Epithelial cell of proximal tubule (primary cell): ENCODE measurements at regions not wholly inside any gene's neighbourhood (a gene's known extent, or its start where the extent isn't known, plus 50 kb on each side); places are given as distances from the start of the nearest gene placed in this dataset.

ENCODE experiments used
- DNase-seq: peaks from one replicate; pipeline ENCODE4 v3.0.0-alpha.2; 2011; ENCODE audit warnings: low read depth
- H3K4me3 ChIP-seq: 2 replicates; pipeline ENCODE4 v1.5.1; 2011; ENCODE audit warnings: low read depth, mild to moderate bottlenecking, low read length
- CTCF ChIP-seq: conservative IDR thresholded peaks from 2 replicates; pipeline ENCODE4 v1.5.1; 2012; ENCODE audit warnings: low read depth, mild to moderate bottlenecking, low read length

- peak; percentile 29 for DNase-seq
- no peak overlapping the region for H3K4me3 ChIP-seq
- no peak for TF ChIP-seq CTCF
Measured at GRCh38 chr10:107616463-107617410, 452.2 kb upstream of the SORCS1 start.

DNA sequence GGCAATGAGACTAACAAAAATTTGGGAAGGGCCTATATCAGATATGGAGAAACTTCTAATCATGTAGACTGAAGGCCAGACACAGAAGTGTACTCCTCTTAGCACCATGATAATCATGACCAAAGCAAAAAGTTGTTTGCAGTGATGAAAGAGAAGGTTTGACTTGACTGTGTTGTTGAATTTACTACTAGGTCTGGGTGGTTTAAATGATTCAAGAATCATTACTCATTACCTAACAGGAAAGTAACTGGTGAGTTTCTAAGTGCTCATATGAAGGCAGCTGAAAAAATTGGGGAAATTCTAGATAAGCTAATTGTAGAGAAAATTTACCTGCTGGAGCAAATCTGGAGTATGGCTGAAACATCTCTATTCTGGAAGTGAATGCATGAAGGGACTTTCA, 451.5 kb upstream of the SORCS1 start:
- no peak for DNase-seq
- H3K4me3 ChIP-seq, result no peak overlapping the region
- TF ChIP-seq CTCF, result no peak

DNA sequence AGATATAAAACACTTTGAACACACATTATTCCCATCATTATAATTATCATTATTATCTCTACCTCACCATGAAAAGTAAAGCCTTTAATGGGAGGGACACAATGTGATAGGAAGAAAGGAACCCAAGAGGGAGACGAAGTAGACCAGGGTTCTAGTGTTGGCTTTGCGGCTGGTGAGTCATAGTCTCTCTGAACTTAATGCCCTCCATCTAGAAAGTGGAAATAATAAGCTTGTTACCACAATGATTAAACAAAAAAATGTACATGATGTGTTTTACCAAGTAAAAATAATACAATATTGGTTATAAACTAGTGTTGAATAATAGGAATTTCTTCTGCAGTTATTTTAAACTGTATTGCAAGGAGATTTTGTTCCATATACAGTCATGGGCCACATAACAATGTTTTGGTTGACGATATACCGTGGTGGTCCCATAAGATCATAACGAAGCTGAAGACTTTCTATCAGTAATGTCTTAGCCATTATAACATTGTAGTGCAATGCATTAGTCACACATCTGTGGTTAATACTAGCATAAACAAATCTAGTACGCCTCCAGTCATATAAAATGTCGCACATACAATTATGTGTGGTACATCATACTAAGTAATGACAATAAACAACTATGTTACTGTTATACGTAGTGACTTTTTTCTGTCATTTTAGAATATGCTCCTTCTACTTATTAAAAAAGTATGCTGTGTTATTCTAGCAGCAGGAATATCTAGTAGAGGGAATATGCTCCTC, 450.6 kb upstream of the SORCS1 start:
- TF ChIP-seq CTCF, result no peak
- no peak overlapping the region for H3K4me3 ChIP-seq
- DNase-seq, result no peak

DNA sequence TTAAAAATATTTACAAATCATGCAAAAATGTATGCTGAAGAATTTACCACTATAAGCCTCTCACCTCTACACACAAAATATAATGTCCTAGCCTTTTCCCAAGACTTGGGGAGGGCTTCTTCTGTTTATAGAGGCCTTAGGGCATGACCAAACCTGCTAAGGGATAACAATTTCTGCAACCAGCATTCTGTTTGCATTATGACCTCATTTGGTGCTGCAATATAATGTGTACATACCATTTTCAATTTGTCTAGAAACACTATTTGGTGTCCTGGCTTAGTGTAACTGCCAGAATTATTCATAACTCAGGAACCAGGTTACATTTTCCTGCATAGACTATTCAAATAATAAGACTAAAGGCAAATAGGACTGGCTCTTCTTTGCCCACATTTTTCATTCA, 446.6 kb upstream of the SORCS1 start:
- H3K4me3 ChIP-seq, result no peak overlapping the region
- TF ChIP-seq CTCF, result no peak
- no peak for DNase-seq

DNA sequence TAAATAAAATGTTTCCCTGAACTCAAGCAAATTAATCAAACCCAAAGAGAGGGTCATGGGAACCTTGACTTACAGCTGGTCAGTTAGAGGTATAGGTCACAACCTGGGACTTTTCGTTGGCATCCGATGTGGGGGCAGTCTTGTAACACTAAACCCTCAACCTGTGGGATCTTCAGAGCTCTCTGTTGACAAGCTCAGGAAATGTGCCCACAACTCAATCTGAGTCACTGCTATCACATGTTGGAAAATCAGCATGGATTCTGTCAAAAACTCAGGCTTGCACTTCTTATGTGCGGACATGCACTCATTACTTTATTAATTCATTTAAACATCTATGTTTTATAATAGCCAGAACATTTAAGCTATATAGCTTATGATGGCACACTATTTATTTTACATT, 424.6 kb upstream of the SORCS1 start:
- no peak overlapping the region for H3K4me3 ChIP-seq
- DNase-seq, result no peak
- no peak for TF ChIP-seq CTCF

- no peak for DNase-seq
- no peak overlapping the region for H3K4me3 ChIP-seq
- TF ChIP-seq CTCF, result no peak
Measured at GRCh38 chr10:107585630-107586029, 421.1 kb upstream of the SORCS1 start.
